DND-41 (cell line): ENCODE measurements at regions not wholly inside any gene's neighbourhood (a gene's known extent, or its start where the extent isn't known, plus 50 kb on each side); places are given as distances from the start of the nearest gene placed in this dataset.

Experiments used
- ATAC-seq: fragments of 200-7000 bp; cut with Tn5 transposase; 3 replicates; pipeline ENCODE4 v1.9.1; 2021; ENCODE audit warnings: low read depth; ENCODE audit not compliant: insufficient read depth
- DNase-seq: peaks from one replicate; pipeline ENCODE4 v3.0.0-alpha.2; 2020
- H2AFZ ChIP-seq: 2 replicates; pipeline ENCODE4 v1.6.0; 2012; ENCODE audit warnings: low read depth, low read length
- H3K27ac ChIP-seq: 2 replicates; pipeline ENCODE4 v1.5.1; 2012; ENCODE audit warnings: low read length, inconsistent platforms
- H3K27me3 ChIP-seq: fragments of 200-600 bp; sonication (generic); 2 replicates; pipeline ENCODE4 v1.6.0; 2012; ENCODE audit warnings: low read length, mild to moderate bottlenecking, inconsistent platforms; ENCODE audit not compliant: insufficient read depth, poor library complexity
- H3K36me3 ChIP-seq: 2 replicates; pipeline ENCODE4 v1.5.1; 2012; ENCODE audit warnings: low read length, inconsistent platforms; ENCODE audit not compliant: insufficient read depth
- H3K4me1 ChIP-seq: 2 replicates; pipeline ENCODE4 v1.5.1; 2012; ENCODE audit warnings: mild to moderate bottlenecking, low read length; ENCODE audit not compliant: insufficient read depth
- H3K4me2 ChIP-seq: 2 replicates; pipeline ENCODE4 v1.6.0; 2012; ENCODE audit warnings: mild to moderate bottlenecking, moderate library complexity, low read length, inconsistent platforms; ENCODE audit not compliant: insufficient read depth
- H3K4me3 ChIP-seq, 2 experiments: fragments of 200-600 bp in 1 of 2; shearing (Covaris generic) in 1 of 2; 2 replicates each; pipeline ENCODE4 v1.5.1; 2012 to 2016; ENCODE audit warnings: inconsistent platforms in 2 of 2, low read length in 2 of 2, mild to moderate bottlenecking in 2 of 2, low read depth in 1 of 2, moderate library complexity in 1 of 2
- H3K79me2 ChIP-seq: 2 replicates; pipeline ENCODE4 v1.6.0; 2012; ENCODE audit warnings: low read length, inconsistent platforms; ENCODE audit not compliant: insufficient read depth
- H3K9ac ChIP-seq: 2 replicates; pipeline ENCODE4 v1.6.0; 2012; ENCODE audit warnings: low read depth, mild to moderate bottlenecking, inconsistent platforms, low read length, moderate library complexity
- H3K9me3 ChIP-seq: 2 replicates; pipeline ENCODE4 v1.5.1; 2012; ENCODE audit warnings: low read length, moderate library complexity, mild to moderate bottlenecking, inconsistent platforms; ENCODE audit not compliant: insufficient read depth, severe bottlenecking
- H4K20me1 ChIP-seq: 2 replicates; pipeline ENCODE4 v1.6.0; 2012; ENCODE audit warnings: low read length; ENCODE audit not compliant: insufficient read depth
- EZH2 ChIP-seq: IDR thresholded peaks from 3 replicates; pipeline ENCODE4 v1.6.1; 2012; ENCODE audit warnings: borderline replicate concordance, low read depth, mild to moderate bottlenecking, moderate library complexity, low read length, inconsistent platforms; ENCODE audit not compliant: severe bottlenecking
- TF ChIP-seq, protein P1 (sequence below): IDR thresholded peaks from 2 replicates; pipeline ENCODE4 v1.5.1; 2012; ENCODE audit warnings: borderline replicate concordance, low read length, moderate library complexity, mild to moderate bottlenecking; ENCODE audit not compliant: poor library complexity, severe bottlenecking; ENCODE audit errors: extremely low read depth

DNA sequence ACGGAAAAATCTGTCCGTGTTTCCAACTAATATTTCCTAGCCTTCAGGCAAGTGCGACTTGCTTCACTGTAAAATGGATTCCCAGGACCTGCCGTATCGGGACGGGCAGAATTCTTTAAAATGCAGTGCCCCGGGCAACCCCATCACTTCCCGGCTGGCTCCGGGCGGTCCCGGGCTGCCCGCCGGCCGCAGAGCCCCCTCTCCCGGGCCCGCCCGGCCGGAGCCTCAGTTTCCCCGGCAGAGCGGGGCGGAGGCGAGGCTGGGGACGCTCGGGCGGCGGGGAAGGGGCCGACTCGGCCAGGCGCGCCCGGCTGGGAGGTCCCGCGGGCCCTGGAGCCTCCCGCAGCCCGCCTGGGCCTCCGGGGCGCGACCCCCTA, 84.2 kb upstream of the WNT7B start:
- Histone ChIP-seq H3K36me3 (peaks cover 8% of the 10 kb centered on the region), H3K79me2 (peaks cover 97% of the 10 kb centered on the region), H3K27me3 (no peaks in the 10 kb centered on the region), H4K20me1 (peaks cover 5% of the 10 kb centered on the region; the same call in 1 of the 2 replicates), H2AFZ (no peak overlapping the region), H3K4me3 (no peak overlapping the region), H3K27ac (no peak overlapping the region), H3K9ac (no peak overlapping the region), H3K4me1 (peaks cover 31% of the 10 kb centered on the region), H3K4me2 (no peak overlapping the region), H3K9me3 (no peaks in the 10 kb centered on the region)
- TF ChIP-seq, protein P1, sequence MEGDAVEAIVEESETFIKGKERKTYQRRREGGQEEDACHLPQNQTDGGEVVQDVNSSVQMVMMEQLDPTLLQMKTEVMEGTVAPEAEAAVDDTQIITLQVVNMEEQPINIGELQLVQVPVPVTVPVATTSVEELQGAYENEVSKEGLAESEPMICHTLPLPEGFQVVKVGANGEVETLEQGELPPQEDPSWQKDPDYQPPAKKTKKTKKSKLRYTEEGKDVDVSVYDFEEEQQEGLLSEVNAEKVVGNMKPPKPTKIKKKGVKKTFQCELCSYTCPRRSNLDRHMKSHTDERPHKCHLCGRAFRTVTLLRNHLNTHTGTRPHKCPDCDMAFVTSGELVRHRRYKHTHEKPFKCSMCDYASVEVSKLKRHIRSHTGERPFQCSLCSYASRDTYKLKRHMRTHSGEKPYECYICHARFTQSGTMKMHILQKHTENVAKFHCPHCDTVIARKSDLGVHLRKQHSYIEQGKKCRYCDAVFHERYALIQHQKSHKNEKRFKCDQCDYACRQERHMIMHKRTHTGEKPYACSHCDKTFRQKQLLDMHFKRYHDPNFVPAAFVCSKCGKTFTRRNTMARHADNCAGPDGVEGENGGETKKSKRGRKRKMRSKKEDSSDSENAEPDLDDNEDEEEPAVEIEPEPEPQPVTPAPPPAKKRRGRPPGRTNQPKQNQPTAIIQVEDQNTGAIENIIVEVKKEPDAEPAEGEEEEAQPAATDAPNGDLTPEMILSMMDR = no peak
- no peak for TF ChIP-seq EZH2
- ATAC-seq (no peak), DNase-seq (no peak)

DNA sequence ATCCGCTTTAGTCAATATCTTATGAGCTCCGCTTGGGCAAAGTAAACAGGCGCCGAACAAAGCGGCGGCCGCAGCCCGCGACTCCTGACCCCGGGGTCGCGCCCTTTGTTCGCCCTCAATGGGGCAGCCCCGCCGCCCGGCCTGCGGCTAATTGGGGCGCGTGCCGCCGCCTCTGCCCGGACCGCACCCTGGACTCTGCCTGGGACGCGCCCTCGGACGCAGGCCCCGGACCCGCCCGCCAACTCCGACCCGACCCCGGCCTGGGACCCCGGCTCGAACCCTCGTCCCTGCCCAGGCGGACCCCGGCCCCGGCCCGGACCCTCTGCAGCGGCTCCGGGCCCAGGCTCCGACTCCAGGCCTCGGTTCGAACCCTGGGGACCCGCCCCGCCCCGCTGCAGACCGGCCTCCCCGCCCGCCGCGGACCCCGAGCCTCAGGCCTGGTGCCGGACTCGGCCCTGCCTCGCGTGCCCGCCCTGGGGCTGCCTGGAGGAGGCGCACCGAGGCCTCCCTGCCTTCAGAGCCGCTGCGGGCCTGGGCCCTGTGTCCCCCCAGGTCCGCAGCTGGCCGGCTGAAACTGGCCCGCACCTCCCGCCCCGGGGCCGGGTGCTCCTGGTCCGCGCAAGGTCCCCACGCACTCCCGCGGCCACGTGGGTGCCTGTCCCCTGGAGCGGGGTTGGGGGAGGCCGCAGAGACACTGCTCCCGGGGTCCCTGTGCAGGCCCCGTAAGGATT, 84.7 kb upstream of the WNT7B start:
- H3K4me2 ChIP-seq = no peak overlapping the region
- no peak overlapping the region for H3K9ac ChIP-seq
- H3K4me1 ChIP-seq = peaks cover 27% of the 10 kb centered on the region
- H2AFZ ChIP-seq = no peak overlapping the region
- no peaks in the 10 kb centered on the region for H3K27me3 ChIP-seq
- H3K27ac ChIP-seq = no peak overlapping the region
- peaks cover 5% of the 10 kb centered on the region; the same call in 1 of the 2 replicates for H4K20me1 ChIP-seq
- H3K79me2 ChIP-seq = peaks cover 97% of the 10 kb centered on the region
- no peak for ATAC-seq
- no peak overlapping the region for H3K4me3 ChIP-seq
- no peak for DNase-seq
- H3K9me3 ChIP-seq = no peaks in the 10 kb centered on the region
- TF ChIP-seq, protein P1 = no peak
- no peak for TF ChIP-seq EZH2
- peaks cover 8% of the 10 kb centered on the region for H3K36me3 ChIP-seq

DNA sequence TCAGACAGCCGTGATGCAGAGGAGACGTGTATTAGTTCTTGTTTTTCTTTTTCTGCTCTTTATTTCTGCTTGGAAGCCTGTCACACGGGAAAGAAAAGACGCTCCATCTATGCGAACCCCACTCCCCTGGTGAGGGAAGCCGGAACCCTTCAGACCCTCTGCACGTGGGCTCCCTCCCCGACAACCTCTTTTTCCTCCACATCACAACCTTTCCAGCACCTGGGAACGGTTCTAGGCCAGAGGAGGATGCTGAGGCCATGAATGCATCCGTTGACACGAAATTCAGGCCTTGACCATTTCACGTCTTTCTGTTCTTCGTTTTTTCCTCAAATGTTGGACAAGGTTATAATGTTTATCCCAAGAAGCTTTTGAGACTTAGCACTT, 85.3 kb upstream of the WNT7B start:
- no peak for TF ChIP-seq EZH2
- TF ChIP-seq, protein P1 = no peak
- Histone ChIP-seq H3K4me2 (no peak overlapping the region), H3K27me3 (no peaks in the 10 kb centered on the region), H3K36me3 (peaks cover 8% of the 10 kb centered on the region), H3K4me1 (peaks cover 27% of the 10 kb centered on the region), H3K4me3 (no peak overlapping the region), H3K27ac (no peak overlapping the region), H2AFZ (no peak overlapping the region), H3K79me2 (peaks cover 97% of the 10 kb centered on the region), H3K9me3 (no peaks in the 10 kb centered on the region), H4K20me1 (peaks cover 5% of the 10 kb centered on the region; the same call in 1 of the 2 replicates), H3K9ac (no peak overlapping the region)
- DNase-seq (no peak), ATAC-seq (no peak)
